LNCAP (cell line): ENCODE measurements at regions not wholly inside any gene's neighbourhood (a gene's known extent, or its start where the extent isn't known, plus 50 kb on each side); places are given as distances from the start of the nearest gene placed in this dataset.

Experiments used
- TF ChIP-seq, protein P1 (sequence below): fragments of 450-650 bp; IDR thresholded peaks from 2 replicates; pipeline ENCODE4 v1.5.1; 2017; ENCODE audit warnings: mild to moderate bottlenecking

DNA sequence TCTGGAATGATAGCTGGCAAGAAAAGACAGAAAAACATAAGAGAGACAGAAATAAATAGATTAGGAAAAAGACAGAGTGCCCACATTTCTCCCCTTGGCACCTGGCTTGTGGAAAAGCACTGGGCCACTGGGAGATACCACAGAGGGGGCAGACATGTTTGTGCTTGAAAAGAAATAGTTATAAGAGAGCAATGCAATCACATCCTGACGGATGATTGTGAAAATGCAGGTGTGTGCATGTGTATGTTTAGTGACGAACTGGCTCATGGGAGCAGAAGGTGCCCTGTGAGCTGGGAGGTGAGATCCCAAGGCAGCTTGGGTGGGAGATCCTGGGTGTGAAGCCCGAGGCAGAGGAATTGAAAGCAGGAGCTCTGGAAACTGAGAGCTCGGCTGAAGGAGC is 617.9 kb downstream of the BCOR start:
- TF ChIP-seq, protein P1, sequence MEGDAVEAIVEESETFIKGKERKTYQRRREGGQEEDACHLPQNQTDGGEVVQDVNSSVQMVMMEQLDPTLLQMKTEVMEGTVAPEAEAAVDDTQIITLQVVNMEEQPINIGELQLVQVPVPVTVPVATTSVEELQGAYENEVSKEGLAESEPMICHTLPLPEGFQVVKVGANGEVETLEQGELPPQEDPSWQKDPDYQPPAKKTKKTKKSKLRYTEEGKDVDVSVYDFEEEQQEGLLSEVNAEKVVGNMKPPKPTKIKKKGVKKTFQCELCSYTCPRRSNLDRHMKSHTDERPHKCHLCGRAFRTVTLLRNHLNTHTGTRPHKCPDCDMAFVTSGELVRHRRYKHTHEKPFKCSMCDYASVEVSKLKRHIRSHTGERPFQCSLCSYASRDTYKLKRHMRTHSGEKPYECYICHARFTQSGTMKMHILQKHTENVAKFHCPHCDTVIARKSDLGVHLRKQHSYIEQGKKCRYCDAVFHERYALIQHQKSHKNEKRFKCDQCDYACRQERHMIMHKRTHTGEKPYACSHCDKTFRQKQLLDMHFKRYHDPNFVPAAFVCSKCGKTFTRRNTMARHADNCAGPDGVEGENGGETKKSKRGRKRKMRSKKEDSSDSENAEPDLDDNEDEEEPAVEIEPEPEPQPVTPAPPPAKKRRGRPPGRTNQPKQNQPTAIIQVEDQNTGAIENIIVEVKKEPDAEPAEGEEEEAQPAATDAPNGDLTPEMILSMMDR, result no peak

DNA sequence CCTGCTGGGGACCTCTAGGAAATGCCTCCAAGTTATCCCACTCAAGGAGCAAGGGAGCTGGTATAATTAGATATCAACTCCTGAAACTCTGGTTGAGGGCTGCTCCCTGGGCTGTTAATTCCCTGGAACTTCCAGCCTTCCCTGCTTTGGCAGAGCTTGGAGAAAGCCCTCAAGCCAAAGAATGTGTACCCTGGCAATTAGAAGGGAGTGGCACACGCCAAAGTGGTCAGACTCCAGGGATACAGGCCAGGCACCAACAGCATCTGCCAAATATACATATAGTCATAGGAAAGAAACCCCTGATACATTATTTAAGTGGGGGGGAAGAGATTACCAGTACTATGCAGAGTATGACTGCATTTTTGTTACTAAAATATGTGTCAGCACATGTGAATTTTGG is 616.8 kb downstream of the BCOR start:
- TF ChIP-seq, protein P1, result no peak

DNA sequence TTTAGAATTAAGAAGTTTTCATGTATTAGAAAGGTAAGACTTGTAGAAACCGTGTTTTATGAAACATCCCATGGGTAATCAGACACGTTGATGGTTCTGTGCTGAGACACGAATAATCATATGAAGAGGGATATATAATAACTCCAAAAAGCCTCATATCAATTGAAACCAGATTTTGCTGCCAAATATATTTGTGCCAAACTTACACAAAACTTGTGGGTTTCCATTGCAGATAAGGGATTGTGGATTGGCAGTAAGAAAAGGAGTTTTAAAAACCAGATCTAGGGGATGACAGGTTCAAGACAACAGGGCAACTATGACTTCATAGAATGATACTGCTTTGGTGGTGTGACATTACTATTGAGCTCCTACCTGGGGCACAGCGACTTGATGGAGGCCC is 616.1 kb downstream of the BCOR start:
- TF ChIP-seq, protein P1, result no peak

DNA sequence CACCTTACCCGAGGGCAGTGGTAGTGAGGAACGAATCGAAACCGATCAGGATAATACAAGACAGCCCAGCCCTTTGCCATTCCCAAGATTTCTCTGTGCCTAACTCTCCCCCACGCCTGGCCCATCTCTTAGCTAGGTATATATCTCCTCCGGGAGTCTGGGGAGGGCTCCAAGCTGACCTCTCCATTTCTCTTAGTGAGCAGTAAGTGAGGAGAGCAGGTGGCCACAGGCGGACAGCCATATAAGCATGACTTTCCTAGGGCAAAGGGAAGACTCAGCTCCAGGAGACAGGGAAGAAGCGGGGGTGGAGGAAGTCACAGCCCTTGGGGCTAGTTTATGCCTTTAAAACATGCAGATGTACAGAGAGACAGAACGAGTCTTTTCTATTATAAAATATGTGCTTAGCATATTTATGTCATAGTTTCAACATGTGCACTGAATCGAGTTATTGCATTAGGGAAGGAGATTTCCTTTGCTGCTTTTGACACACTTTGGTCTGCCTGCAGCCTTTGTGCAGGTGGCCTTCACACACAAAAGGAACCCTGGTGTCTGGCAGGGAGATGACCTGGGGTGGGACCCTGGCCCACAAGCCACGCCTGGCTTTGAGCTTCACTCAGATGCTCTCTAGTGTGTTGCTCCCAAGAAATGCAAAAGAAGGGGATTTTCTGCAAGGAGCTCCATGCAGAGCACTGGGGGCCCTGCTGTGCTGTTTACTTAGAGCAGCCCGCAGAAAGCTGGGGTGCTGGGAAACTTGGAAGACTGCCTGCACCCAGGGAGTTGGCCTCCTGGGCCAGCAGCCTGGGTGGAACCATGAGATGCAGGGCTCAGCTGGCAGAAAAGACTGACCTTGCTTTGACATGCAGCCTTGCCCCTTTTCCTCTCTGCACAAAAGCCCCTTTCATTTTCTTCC is 613.3 kb downstream of the BCOR start:
- TF ChIP-seq, protein P1, result no peak

DNA sequence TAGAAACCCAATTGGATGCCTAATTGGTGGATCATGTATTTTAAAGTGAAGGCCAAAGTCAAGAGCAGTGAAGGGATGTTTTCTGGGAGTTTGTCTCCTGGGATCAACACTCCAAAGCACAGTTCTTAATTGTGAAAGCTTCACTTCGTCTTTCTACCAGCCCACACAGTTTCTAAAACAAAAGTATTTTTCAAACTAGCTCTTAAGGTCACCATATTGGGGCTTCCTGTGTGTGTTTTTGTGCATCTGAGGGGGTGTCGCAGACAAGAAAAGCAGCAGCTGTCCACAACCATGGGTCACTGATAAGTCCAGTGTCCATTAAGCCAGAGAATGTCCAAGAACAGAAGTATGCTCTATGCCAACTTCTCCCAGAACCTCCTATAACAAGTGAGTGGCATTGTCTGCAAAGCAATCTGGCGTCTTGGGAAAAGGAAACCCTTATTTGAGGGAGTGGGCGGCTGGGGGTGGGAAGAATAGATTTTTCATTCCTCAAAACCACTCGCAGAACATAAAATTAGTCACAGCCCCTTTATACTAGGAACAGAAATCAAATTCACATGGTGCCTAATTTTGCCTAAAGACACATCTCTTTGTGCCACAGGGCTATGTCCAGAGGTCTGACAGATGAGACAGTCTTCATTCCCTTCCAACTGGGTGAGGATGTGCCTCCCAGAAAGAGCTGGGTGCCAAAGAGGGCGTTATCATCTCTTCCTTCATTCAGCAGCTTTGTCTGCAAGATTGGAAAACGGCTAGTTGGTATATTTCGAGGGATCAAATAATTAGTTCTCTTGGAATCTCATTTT is 610.4 kb downstream of the BCOR start:
- TF ChIP-seq, protein P1, result no peak

DNA sequence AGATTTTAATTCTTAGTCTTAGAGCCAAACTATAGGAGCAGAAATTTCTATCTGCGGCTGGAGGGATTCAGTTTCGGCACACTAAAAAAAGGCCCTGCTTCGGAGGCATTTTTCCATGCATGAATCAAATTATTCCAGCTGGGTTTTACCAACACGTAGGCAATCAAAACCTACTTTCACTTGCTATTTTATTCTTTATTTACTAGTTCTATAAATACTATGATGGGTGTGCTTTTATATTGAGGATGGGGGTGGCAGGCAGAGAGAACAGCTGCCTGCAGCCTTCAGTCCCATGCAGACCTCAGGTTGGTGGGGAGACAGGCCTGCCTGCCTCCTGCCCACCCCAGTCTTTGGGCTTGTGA is 609.8 kb downstream of the BCOR start:
- TF ChIP-seq, protein P1, result no peak

DNA sequence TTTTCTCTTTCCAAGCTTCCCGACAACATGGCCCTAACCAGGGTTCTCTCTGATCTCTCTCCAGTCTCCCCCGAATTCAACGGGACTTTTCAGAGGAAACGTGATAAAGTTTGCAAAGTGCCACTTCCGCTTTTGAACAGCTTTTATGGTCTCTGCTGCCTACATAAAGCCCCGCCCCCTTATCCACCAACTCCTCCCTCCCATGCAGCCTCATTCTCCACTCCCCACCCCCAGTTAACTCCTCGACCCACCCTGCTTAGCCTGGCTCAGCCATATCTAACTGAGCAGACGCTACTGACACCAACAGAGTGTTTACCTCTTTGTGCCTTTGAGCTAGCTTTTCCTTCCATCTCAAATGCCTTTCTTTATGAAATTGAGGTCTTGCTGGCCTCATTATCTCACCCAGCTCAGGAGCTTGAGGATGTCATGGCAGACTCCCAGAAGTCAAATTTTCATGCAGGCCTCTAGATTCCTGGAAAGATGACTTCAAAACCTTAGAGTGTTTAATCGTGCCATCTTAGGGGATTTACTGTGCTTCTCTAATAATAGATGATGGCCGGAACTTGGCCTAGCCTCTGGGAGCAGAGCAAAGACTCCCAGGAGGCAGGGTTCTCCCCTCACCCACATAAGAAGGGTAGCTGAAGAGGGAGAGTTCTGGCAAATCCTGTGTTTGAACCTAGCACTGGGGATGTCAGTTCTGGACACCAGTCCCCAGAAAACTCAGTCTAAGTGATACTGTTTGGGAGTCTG is 606.0 kb downstream of the BCOR start:
- TF ChIP-seq, protein P1, result no peak
